GM10248 (cell line): ENCODE measurements at regions not wholly inside any gene's neighbourhood (a gene's known extent, or its start where the extent isn't known, plus 50 kb on each side); places are given as distances from the start of the nearest gene placed in this dataset.

Source experiments
- CTCF ChIA-PET: fragments of 300-600 bp; sonication (Branson Sonifier 250); formaldehyde crosslinking; extraction: SDS; loops from one replicate; lab custom pipeline; 2021; ENCODE audit warnings: antibody characterized with exemption; lab: Yijun Ruan, JAX
- POLR2A ChIA-PET: fragments of 350-650 bp; sonication (Branson Sonifier 250); formaldehyde crosslinking; extraction: SDS; loops from one replicate; lab custom pipeline; 2020; ENCODE audit warnings: antibody characterized with exemption; lab: Yijun Ruan, JAX
- DNase-seq: peaks from one replicate; pipeline ENCODE4 v3.0.0; 2012; ENCODE audit errors: extremely low spot score
- CTCF ChIP-seq: IDR thresholded peaks from 2 replicates; pipeline ENCODE4 v1.5.1; 2012; ENCODE audit warnings: mild to moderate bottlenecking, low read depth; ENCODE audit errors: extremely low read depth, missing control alignments, control extremely low read depth

- CTCF ChIA-PET: interaction anchor here (0.6 kb wide), 1 partner anchor 34 kb away, joined by 3 read pairs; no protein-coding TSS in a partner anchor
- POLR2A ChIA-PET: no interaction called here
These were observed 226.9 kb downstream of the SETD4 start for GRCh38 chr21:35833388-35833787.

GRCh38 chr21:35831230-35831629 is 229.1 kb downstream of the SETD4 start:
- POLR2A ChIA-PET: no interaction called here
- DNase-seq: no peak
- CTCF ChIA-PET: interaction anchor here (1.1 kb wide), 1 partner anchor 9 kb away, joined by 3 read pairs; no protein-coding TSS in a partner anchor
- TF ChIP-seq CTCF: no peak

More at GRCh38 chr21:35833388-35833787, 226.9 kb downstream of the SETD4 start:
- no peak for DNase-seq
- no peak for TF ChIP-seq CTCF

- CTCF ChIA-PET: no interaction called here
- POLR2A ChIA-PET: no interaction called here
- no peak for DNase-seq
- no peak for TF ChIP-seq CTCF
These were observed 231.3 kb downstream of the SETD4 start for GRCh38 chr21:35829067-35829466.

- TF ChIP-seq CTCF: no peak
- POLR2A ChIA-PET: no interaction called here
- DNase-seq: no peak
- CTCF ChIA-PET: no interaction called here
These were observed 232.2 kb downstream of the SETD4 start for GRCh38 chr21:35828161-35828560.

- CTCF ChIA-PET: interaction anchor here (0.6 kb wide), 1 partner anchor 13 kb away, joined by 3 read pairs; no protein-coding TSS in a partner anchor
- POLR2A ChIA-PET: no interaction called here
- TF ChIP-seq CTCF: no peak
- DNase-seq: no peak
These were observed 233.3 kb downstream of the SETD4 start for GRCh38 chr21:35827004-35827403.

GRCh38 chr21:35825370-35826353 is 234.7 kb downstream of the SETD4 start:
- ChIA-PET CTCF (interaction anchor here (0.9 to 2.1 kb wide), 2 partner anchors 9 to 14 kb away, joined by 3 to 10 read pairs; no protein-coding TSS in a partner anchor), POLR2A (no interaction called here)
- no peak for TF ChIP-seq CTCF
- no peak for DNase-seq
